NCI-H128 (cell line): ENCODE measurements at regions not wholly inside any gene's neighbourhood (a gene's known extent, or its start where the extent isn't known, plus 50 kb on each side); places are given as distances from the start of the nearest gene placed in this dataset.

Experiments used
- DNase-seq: peaks from one replicate; lab custom pipeline; 2025; ENCODE audit not compliant: unreplicated experiment; lab: John Stamatoyannopoulos, UW

- no peak for DNase-seq
These were observed 684.5 kb downstream of the GATA3 start for GRCh38 chr10:8738987-8739386.

- DNase-seq, result no peak
These were observed 697.8 kb downstream of the GATA3 start for GRCh38 chr10:8752146-8752843.

GRCh38 chr10:8758029-8758428, 703.5 kb downstream of the GATA3 start:
- no peak for DNase-seq

- no peak for DNase-seq
These were observed 712.4 kb downstream of the GATA3 start for GRCh38 chr10:8766899-8767298.

- DNase-seq, result no peak
These were observed 713.1 kb downstream of the GATA3 start for GRCh38 chr10:8767591-8767990.

- no peak for DNase-seq
These were observed 713.9 kb downstream of the GATA3 start for GRCh38 chr10:8768341-8768740.

- no peak for DNase-seq
These were observed 714.4 kb downstream of the GATA3 start for GRCh38 chr10:8768852-8769251.

- DNase-seq, result no peak
These were observed 722.6 kb downstream of the GATA3 start for GRCh38 chr10:8776926-8777622.

GRCh38 chr10:8778713-8779112, 724.2 kb downstream of the GATA3 start:
- DNase-seq, result no peak

GRCh38 chr10:8787649-8788048, 733.2 kb downstream of the GATA3 start:
- no peak for DNase-seq

GRCh38 chr10:8790390-8790789, 735.9 kb downstream of the GATA3 start:
- no peak for DNase-seq

GRCh38 chr10:8794860-8795259, 740.4 kb downstream of the GATA3 start:
- DNase-seq, result no peak

GRCh38 chr10:8800426-8800825, 745.9 kb downstream of the GATA3 start:
- DNase-seq, result no peak

GRCh38 chr10:8803992-8804391, 749.5 kb downstream of the GATA3 start:
- DNase-seq, result no peak

- no peak for DNase-seq
These were observed 756.2 kb downstream of the GATA3 start for GRCh38 chr10:8810677-8811076.

GRCh38 chr10:8811201-8811600, 756.7 kb downstream of the GATA3 start:
- no peak for DNase-seq

GRCh38 chr10:8815969-8816368, 761.5 kb downstream of the GATA3 start:
- DNase-seq, result no peak

- DNase-seq, result no peak
These were observed 762.8 kb downstream of the GATA3 start for GRCh38 chr10:8817299-8817698.

GRCh38 chr10:8825611-8826010, 771.1 kb downstream of the GATA3 start:
- no peak for DNase-seq

- no peak for DNase-seq
These were observed 775.1 kb downstream of the GATA3 start for GRCh38 chr10:8829592-8829991.

GRCh38 chr10:8830048-8830447, 775.6 kb downstream of the GATA3 start:
- no peak for DNase-seq

- DNase-seq, result no peak
These were observed 776.4 kb downstream of the GATA3 start for GRCh38 chr10:8830876-8831275.
